Epithelial cell of esophagus (primary cell): ENCODE measurements at regions not wholly inside any gene's neighbourhood (a gene's known extent, or its start where the extent isn't known, plus 50 kb on each side); places are given as distances from the start of the nearest gene placed in this dataset.
"Not testable (repeated sequence)": the region's sequence is repeated elsewhere in the genome, so short reads cannot be mapped to it uniquely, and the experiment has no call there.

Experiments used
- DNase-seq: peaks from one replicate; pipeline ENCODE4 v3.0.0; 2010; ENCODE audit warnings: low read depth
- H3K4me3 ChIP-seq: 2 replicates; pipeline ENCODE4 v1.5.1; 2011; ENCODE audit warnings: mild to moderate bottlenecking, low read length, control low read depth
- TF ChIP-seq, protein P1 (sequence below): IDR thresholded peaks from 2 replicates; pipeline ENCODE4 v1.5.1; 2011; ENCODE audit warnings: low read depth, mild to moderate bottlenecking, low read length, control low read depth, inconsistent platforms; ENCODE audit not compliant: insufficient read depth; ENCODE audit errors: missing control alignments

GRCh38 chr3:81086348-81086747, 675.1 kb downstream of the GBE1 start:
- no peak overlapping the region for H3K4me3 ChIP-seq
- DNase-seq: no peak
- TF ChIP-seq, protein P1, sequence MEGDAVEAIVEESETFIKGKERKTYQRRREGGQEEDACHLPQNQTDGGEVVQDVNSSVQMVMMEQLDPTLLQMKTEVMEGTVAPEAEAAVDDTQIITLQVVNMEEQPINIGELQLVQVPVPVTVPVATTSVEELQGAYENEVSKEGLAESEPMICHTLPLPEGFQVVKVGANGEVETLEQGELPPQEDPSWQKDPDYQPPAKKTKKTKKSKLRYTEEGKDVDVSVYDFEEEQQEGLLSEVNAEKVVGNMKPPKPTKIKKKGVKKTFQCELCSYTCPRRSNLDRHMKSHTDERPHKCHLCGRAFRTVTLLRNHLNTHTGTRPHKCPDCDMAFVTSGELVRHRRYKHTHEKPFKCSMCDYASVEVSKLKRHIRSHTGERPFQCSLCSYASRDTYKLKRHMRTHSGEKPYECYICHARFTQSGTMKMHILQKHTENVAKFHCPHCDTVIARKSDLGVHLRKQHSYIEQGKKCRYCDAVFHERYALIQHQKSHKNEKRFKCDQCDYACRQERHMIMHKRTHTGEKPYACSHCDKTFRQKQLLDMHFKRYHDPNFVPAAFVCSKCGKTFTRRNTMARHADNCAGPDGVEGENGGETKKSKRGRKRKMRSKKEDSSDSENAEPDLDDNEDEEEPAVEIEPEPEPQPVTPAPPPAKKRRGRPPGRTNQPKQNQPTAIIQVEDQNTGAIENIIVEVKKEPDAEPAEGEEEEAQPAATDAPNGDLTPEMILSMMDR: no peak

GRCh38 chr3:81080608-81081007, 680.8 kb downstream of the GBE1 start:
- H3K4me3 ChIP-seq: no peak overlapping the region

DNA sequence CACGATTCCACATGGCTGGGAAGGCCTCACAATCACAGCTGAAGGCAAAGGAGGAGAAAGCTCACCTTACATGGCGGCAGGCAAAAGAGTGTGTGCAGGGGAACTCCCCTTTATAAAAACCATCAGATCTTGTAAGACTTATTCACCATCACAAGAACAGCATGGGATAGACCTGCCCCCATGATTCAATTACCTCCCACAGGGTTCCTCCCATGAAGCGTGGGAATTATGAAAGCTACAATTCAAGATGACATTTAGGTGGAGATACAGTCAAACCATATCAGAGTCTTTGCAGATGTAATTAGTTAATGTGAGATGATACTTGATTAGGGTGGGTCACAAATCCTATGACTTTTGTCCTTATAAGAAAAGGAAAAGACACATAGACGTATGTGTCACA, 688.9 kb downstream of the GBE1 start:
- TF ChIP-seq, protein P1: no peak
- H3K4me3 ChIP-seq: no peak overlapping the region
- DNase-seq: no peak

More at GRCh38 chr3:81080608-81081007, 680.8 kb downstream of the GBE1 start:
- TF ChIP-seq, protein P1: no peak
- no peak for DNase-seq

- no peak overlapping the region for H3K4me3 ChIP-seq
- TF ChIP-seq, protein P1: no peak
- DNase-seq: no peak
These were observed 692.9 kb downstream of the GBE1 start for GRCh38 chr3:81068546-81068945.

DNA sequence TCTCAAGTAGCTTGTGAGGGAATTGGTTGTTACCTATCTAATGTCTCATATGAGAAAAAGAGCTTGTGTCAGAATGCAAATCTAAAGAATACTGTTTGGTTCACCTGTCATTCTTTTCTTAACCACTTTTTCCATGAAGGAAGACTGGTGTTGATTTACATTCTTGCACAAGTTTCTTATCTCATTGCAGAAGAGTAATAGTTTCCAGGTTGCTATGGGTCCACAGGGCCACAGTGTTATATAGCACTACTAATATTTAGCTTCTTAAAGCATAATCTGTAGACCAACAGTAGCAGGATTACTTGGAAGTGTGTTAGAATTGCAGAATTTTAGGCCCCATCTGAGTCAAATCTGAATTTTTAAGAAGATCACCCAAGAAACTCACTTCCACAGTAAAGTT, 697.5 kb downstream of the GBE1 start:
- TF ChIP-seq, protein P1: no peak

DNA sequence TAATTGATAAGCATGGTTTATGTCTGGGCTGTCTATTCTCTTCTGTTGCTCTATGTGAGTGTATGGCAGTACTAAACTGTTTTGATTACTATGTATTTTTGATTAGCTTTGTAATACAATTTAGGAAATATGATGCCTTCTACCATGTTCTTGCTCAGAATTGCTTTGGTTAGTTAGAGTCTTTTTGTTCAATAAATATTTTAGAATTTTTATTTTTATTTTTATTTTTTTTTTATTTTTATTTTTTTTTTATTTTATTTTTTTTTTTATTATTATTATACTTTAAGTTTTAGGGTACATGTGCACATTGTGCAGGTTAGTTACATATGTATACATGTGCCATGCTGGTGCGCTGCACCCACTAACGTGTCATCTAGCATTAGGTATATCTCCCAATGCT, 710.3 kb downstream of the GBE1 start:
- not testable (repeated sequence) for H3K4me3 ChIP-seq, DNase-seq

More for the DNA sequence above, 697.5 kb downstream of the GBE1 start:
- no peak overlapping the region for H3K4me3 ChIP-seq
- DNase-seq: no peak

- DNase-seq: no peak
- TF ChIP-seq, protein P1: no peak
- no peak overlapping the region for H3K4me3 ChIP-seq
These were observed 713.3 kb downstream of the GBE1 start for GRCh38 chr3:81048058-81048665.
